GM10248 (cell line): ENCODE measurements at regions not wholly inside any gene's neighbourhood (a gene's known extent, or its start where the extent isn't known, plus 50 kb on each side); places are given as distances from the start of the nearest gene placed in this dataset.

Source experiments
- CTCF ChIA-PET: fragments of 300-600 bp; sonication (Branson Sonifier 250); formaldehyde crosslinking; extraction: SDS; loops from one replicate; lab custom pipeline; 2021; ENCODE audit warnings: antibody characterized with exemption; lab: Yijun Ruan, JAX
- POLR2A ChIA-PET: fragments of 350-650 bp; sonication (Branson Sonifier 250); formaldehyde crosslinking; extraction: SDS; loops from one replicate; lab custom pipeline; 2020; ENCODE audit warnings: antibody characterized with exemption; lab: Yijun Ruan, JAX
- DNase-seq: peaks from one replicate; pipeline ENCODE4 v3.0.0; 2012; ENCODE audit errors: extremely low spot score
- TF ChIP-seq, protein P1 (sequence below): IDR thresholded peaks from 2 replicates; pipeline ENCODE4 v1.5.1; 2012; ENCODE audit warnings: mild to moderate bottlenecking, low read depth; ENCODE audit errors: extremely low read depth, missing control alignments, control extremely low read depth

DNA sequence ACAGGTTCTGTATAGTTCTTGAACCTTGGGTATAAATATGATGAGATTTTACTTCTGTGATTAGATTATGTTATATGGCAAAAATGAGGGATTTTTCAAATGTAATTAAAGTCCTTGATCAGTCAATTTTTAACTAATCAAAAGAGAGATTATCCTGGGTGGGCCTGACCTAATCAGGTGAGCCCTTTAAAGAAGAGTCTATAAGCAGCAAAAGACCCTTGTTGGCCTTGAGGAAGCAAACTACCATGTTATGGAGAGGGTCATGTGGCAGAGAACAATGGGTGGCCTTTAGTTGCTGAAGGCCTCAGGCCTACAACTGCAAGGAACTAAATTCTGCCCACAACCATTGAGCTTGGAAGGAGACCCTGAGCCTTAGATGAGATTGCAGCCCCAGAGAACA lies 102.5 kb upstream of the RIPOR2 start:
- TF ChIP-seq, protein P1, sequence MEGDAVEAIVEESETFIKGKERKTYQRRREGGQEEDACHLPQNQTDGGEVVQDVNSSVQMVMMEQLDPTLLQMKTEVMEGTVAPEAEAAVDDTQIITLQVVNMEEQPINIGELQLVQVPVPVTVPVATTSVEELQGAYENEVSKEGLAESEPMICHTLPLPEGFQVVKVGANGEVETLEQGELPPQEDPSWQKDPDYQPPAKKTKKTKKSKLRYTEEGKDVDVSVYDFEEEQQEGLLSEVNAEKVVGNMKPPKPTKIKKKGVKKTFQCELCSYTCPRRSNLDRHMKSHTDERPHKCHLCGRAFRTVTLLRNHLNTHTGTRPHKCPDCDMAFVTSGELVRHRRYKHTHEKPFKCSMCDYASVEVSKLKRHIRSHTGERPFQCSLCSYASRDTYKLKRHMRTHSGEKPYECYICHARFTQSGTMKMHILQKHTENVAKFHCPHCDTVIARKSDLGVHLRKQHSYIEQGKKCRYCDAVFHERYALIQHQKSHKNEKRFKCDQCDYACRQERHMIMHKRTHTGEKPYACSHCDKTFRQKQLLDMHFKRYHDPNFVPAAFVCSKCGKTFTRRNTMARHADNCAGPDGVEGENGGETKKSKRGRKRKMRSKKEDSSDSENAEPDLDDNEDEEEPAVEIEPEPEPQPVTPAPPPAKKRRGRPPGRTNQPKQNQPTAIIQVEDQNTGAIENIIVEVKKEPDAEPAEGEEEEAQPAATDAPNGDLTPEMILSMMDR = no peak
- ChIA-PET POLR2A (interaction anchor here (0.7 kb wide), 1 partner anchor 16 kb away, joined by 3 read pairs; no protein-coding TSS in a partner anchor), CTCF (interaction anchor here (1.0 to 15.5 kb wide), 7 partner anchors 9 to 103 kb away, joined by 3 to 129 read pairs (median 8); partner anchors contain the start of gene RIPOR2)
- no peak for DNase-seq

DNA sequence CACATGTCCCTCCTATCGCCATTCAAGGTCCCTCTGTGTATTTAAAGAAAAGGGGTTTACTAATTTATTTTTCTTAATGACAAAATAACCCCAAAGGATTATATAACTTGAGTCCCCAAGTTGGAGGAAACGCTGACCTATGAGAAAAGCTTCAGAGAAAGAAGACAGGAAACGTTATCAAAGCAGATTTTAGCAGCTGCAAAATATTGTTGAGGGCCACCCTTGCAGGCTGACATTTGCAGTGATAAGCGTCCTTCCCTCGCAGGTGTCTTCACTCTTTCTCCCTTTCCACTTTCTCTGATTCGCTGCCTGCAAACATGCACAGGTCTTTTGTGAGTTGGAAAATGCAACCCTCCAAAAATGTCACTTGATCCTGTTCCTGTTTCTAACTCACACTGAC lies 103.2 kb upstream of the RIPOR2 start:
- no peak for DNase-seq
- TF ChIP-seq, protein P1 = no peak
- POLR2A ChIA-PET = interaction anchor here (0.7 kb wide), 1 partner anchor 15 kb away, joined by 3 read pairs; no protein-coding TSS in a partner anchor
- CTCF ChIA-PET = interaction anchor here (1.0 to 15.5 kb wide), 7 partner anchors 8 to 104 kb away, joined by 3 to 129 read pairs (median 4); partner anchors contain the start of gene RIPOR2

DNA sequence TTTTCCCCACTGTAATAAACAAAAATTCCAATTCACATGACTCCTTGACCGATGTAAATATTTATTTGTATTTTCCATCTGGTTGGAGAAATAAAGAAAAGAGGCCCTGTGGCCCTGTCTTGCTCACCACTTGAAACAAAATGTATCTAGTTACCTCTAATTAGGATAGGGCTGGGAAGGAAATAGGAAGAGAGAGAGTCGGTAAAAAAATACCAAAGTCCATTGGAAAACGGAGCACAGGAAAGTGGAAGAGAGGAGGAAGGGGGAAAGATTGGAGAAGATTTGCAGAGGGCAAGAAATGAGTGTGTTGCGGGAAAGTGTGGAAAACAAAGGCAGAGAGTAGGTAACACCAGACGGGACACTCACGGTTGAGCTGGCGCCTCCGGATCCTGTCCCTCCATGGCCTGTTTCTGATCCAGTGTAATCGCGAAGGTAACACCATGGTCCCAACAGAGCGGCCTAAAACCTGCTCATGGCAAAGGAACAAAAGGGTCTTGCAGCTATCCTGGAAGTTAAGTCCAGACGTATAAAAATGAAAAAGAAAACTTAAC lies 105.8 kb upstream of the RIPOR2 start:
- no peak for DNase-seq
- TF ChIP-seq, protein P1 = no peak
- POLR2A ChIA-PET = interaction anchor here (0.7 kb wide), 1 partner anchor 186 kb away, joined by 3 read pairs; no protein-coding TSS in a partner anchor
- CTCF ChIA-PET = interaction anchor here (1.6 to 15.5 kb wide), 5 partner anchors 13 to 460 kb away, joined by 3 to 129 read pairs (median 9); no protein-coding TSS in a partner anchor

DNA sequence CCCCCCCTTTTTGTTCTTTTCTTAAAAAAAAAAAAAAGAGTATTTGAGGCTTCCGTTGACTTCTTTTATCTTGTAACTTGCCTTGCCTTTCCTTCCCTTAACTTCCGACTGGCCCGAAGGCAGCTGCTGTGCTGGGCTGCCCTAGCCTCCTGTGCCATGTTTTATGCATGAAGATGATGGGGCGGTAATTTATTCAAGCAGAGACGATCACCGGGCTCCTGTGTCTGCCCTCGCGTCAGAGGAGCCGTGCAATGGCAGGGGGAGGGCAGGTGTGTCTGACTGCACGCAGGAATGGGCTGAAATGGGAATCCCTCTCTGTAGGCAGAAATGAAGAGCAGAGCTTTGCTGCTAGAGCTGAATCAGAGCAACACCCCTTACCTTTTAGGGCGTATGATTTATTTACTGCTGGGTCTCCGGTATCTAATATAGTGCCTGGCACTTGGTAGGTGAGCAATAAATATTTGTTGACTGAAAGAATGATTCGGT lies 106.3 kb upstream of the RIPOR2 start:
- peak; percentile 28 for DNase-seq
- ChIA-PET POLR2A (interaction anchor here (0.6 to 0.7 kb wide), 2 partner anchors 14 to 187 kb away, joined by 3 read pairs; no protein-coding TSS in a partner anchor), CTCF (interaction anchor here (1.2 to 15.5 kb wide), 11 partner anchors 8 to 547 kb away, joined by 3 to 129 read pairs (median 9); no protein-coding TSS in a partner anchor)
- TF ChIP-seq, protein P1 = no peak

DNA sequence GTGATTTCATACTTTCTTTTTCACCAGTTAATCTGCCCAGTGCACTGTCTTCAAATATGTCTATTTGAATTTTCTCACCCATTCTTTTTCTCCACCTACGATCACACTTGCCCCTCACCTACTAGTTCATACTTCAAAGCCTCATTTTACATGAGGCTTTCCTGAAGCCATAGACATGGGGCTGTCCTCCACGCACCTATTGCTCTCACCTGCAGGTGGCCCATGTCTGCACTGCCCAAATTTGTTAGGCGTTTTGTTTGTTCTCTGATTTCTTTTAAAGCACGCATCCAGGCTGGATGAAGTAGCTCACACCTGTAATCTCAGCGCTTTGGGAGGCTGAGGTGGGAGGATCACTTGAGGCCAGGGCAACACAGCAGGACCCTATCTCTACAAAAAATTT lies 106.8 kb upstream of the RIPOR2 start:
- ChIA-PET POLR2A (interaction anchor here (0.6 to 1.4 kb wide), 4 partner anchors 9 to 187 kb away, joined by 3 to 5 read pairs (median 3); no protein-coding TSS in a partner anchor), CTCF (interaction anchor here (1.2 to 15.5 kb wide), 12 partner anchors 8 to 547 kb away, joined by 3 to 129 read pairs (median 8); no protein-coding TSS in a partner anchor)
- DNase-seq = no peak
- TF ChIP-seq, protein P1 = peak; percentile 8

DNA sequence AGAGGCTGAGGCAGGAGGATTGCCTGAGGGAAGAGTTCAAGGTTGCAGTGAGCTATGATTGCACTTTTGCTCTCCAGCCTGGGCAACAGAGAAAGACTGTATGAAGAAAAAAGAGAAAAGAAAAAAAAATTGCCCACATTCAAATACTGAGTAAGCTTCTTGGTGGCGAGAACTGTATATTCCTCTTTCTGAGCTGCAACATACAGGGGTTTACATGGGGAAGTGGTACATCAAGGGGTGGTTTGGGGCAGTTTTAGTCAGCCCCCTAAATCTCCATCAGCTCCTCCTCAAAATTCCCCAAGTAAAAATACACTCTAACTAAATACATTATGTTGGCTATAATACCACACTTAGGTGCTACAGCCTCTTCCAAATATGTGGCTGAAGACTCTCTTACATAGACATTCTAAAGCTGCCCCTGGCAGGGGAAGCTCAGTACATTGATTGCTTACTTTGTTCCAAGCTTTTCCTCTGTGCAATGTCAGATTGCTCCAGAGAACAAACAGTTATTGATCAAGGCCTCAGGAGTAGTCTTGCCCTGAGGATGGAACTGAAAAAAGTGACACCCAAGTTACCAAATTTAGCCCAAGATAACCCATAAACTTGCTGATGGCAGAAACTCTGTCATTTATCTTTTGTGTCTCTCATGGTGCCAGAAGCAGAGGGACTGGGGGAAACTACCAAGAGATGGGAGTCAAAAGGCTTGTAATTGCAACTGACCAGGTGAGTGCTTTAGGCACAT lies 107.4 kb upstream of the RIPOR2 start:
- TF ChIP-seq, protein P1 = no peak
- ChIA-PET POLR2A (interaction anchor here (0.6 to 1.4 kb wide), 3 partner anchors 9 to 15 kb away, joined by 3 to 5 read pairs (median 3); no protein-coding TSS in a partner anchor), CTCF (interaction anchor here (1.1 to 15.5 kb wide), 13 partner anchors 9 to 548 kb away, joined by 3 to 129 read pairs (median 8); no protein-coding TSS in a partner anchor)
- DNase-seq = no peak
